ENCODE measurements at regions not wholly inside any gene's neighbourhood (a gene's known extent, or its start where the extent isn't known, plus 50 kb on each side); places are given as distances from the start of the nearest gene placed in this dataset.

- TF ChIP-seq YY1 (IDR thresholded peaks at IDR 0.05; ENCODE audit: insufficient read depth, insufficient read length) (no peak), ZNF274 (IDR thresholded peaks at IDR 0.05; ENCODE audit: low read depth, low read length) (no peak), SUZ12 (IDR thresholded peaks at IDR 0.05; ENCODE audit: extremely low read depth, insufficient read depth, insufficient read length) (no peak)
Measured at GRCh38 chr2:116517936-116518335, 1296.6 kb upstream of the DDX18 start.
